RWPE2 (cell line): ENCODE measurements at regions not wholly inside any gene's neighbourhood (a gene's known extent, or its start where the extent isn't known, plus 50 kb on each side); places are given as distances from the start of the nearest gene placed in this dataset.

Source experiments
- ATAC-seq: fragments of 200-7000 bp; cut with Tn5 transposase; 3 replicates; pipeline ENCODE4 v1.9.1; 2021; ENCODE audit warnings: low read depth
- DNase-seq: peaks from one replicate; pipeline ENCODE4 v3.0.0-alpha.2; 2020; ENCODE audit warnings: low spot score
- H3K27ac ChIP-seq: fragments of 450-650 bp; 2 replicates; pipeline ENCODE4 v1.5.1; 2017; ENCODE audit warnings: mild to moderate bottlenecking; ENCODE audit not compliant: poor library complexity, severe bottlenecking
- H3K27me3 ChIP-seq: fragments of 250-450 bp; sonication (Bioruptor Pico); 2 replicates; pipeline ENCODE4 v1.5.1; 2021; ENCODE audit warnings: mild to moderate bottlenecking, moderate library complexity; ENCODE audit not compliant: insufficient read depth, poor library complexity, severe bottlenecking
- H3K36me3 ChIP-seq: fragments of 250-450 bp; sonication (Bioruptor Pico); 2 replicates; pipeline ENCODE4 v1.5.1; 2020; ENCODE audit warnings: low read depth, mild to moderate bottlenecking, moderate library complexity
- H3K4me1 ChIP-seq: fragments of 250-450 bp; sonication (Bioruptor Pico); 2 replicates; pipeline ENCODE4 v1.5.1; 2021; ENCODE audit warnings: mild to moderate bottlenecking, moderate library complexity; ENCODE audit not compliant: insufficient read depth, poor library complexity, severe bottlenecking
- H3K4me3 ChIP-seq: fragments of 250-450 bp; sonication (Bioruptor Pico); 2 replicates; pipeline ENCODE4 v1.5.1; 2021; ENCODE audit warnings: mild to moderate bottlenecking, moderate library complexity; ENCODE audit not compliant: severe bottlenecking
- H3K9me3 ChIP-seq: fragments of 250-450 bp; sonication (Bioruptor Pico); 2 replicates; pipeline ENCODE4 v1.5.1; 2021; ENCODE audit warnings: mild to moderate bottlenecking, moderate library complexity; ENCODE audit not compliant: severe bottlenecking
- CTCF ChIP-seq: fragments of 450-650 bp; IDR thresholded peaks from one replicate; pipeline ENCODE4 v1.5.1; 2017; ENCODE audit warnings: mild to moderate bottlenecking, moderate library complexity; ENCODE audit not compliant: poor library complexity, severe bottlenecking

GRCh38 chr20:16205507-16205906 is 367.7 kb downstream of the KIF16B start:
- no peak for TF ChIP-seq CTCF
- H3K27me3 ChIP-seq, result no peaks in the 10 kb centered on the region
- DNase-seq (no peak), ATAC-seq (no peak)
- no peaks in the 10 kb centered on the region for H3K4me1 ChIP-seq
- H3K36me3 ChIP-seq, result no peaks in the 10 kb centered on the region
- H3K4me3 ChIP-seq, result no peak overlapping the region
- H3K27ac ChIP-seq, result no peak overlapping the region
- no peaks in the 10 kb centered on the region for H3K9me3 ChIP-seq

- no peak overlapping the region for H3K4me3 ChIP-seq
- H3K4me1 ChIP-seq, result no peaks in the 10 kb centered on the region
- no peaks in the 10 kb centered on the region for H3K9me3 ChIP-seq
- ATAC-seq (no peak), DNase-seq (no peak)
- no peaks in the 10 kb centered on the region for H3K27me3 ChIP-seq
- no peak for TF ChIP-seq CTCF
- H3K36me3 ChIP-seq, result no peaks in the 10 kb centered on the region
- H3K27ac ChIP-seq, result no peak overlapping the region
These were observed 370.2 kb downstream of the KIF16B start for GRCh38 chr20:16203096-16203495.

- no peak for TF ChIP-seq CTCF
- DNase-seq, result no peak
- Histone ChIP-seq H3K27me3 (no peaks in the 10 kb centered on the region), H3K9me3 (no peaks in the 10 kb centered on the region), H3K27ac (no peak overlapping the region), H3K4me3 (no peak overlapping the region), H3K4me1 (no peaks in the 10 kb centered on the region), H3K36me3 (no peaks in the 10 kb centered on the region)
- ATAC-seq, result no peak
These were observed 372.1 kb downstream of the KIF16B start for GRCh38 chr20:16201191-16201590.

- no peak overlapping the region for H3K27ac ChIP-seq
- no peaks in the 10 kb centered on the region for H3K27me3 ChIP-seq
- no peak overlapping the region for H3K4me3 ChIP-seq
- DNase-seq (no peak), ATAC-seq (no peak)
- H3K36me3 ChIP-seq, result no peaks in the 10 kb centered on the region
- no peaks in the 10 kb centered on the region for H3K9me3 ChIP-seq
- H3K4me1 ChIP-seq, result no peaks in the 10 kb centered on the region
- TF ChIP-seq CTCF, result no peak
These were observed 375.6 kb downstream of the KIF16B start for GRCh38 chr20:16197696-16198095.

- ATAC-seq, result no peak
These were observed 377.6 kb downstream of the KIF16B start for GRCh38 chr20:16195671-16196070.

More at GRCh38 chr20:16195671-16196070, 377.6 kb downstream of the KIF16B start:
- no peaks in the 10 kb centered on the region for H3K27me3 ChIP-seq
- DNase-seq, result no peak
- H3K4me3 ChIP-seq, result no peak overlapping the region
- H3K4me1 ChIP-seq, result no peaks in the 10 kb centered on the region
- no peaks in the 10 kb centered on the region for H3K9me3 ChIP-seq
- no peak for TF ChIP-seq CTCF
- H3K27ac ChIP-seq, result no peak overlapping the region
- no peaks in the 10 kb centered on the region for H3K36me3 ChIP-seq
